GM12878 (cell line): ENCODE measurements at regions not wholly inside any gene's neighbourhood (a gene's known extent, or its start where the extent isn't known, plus 50 kb on each side); places are given as distances from the start of the nearest gene placed in this dataset.

Source experiments
- ATAC-seq: fragments of 200-7000 bp; cut with Tn5 transposase; 3 replicates; pipeline ENCODE4 v1.9.1; 2020; ENCODE audit warnings: mild to moderate bottlenecking, moderate library complexity
- BruUV-seq: library from RNA; stranded (reverse); fragments of 400-500 nt; replicated peaks from 2 replicates; lab custom pipeline; 2021; lab: Mats Ljungman, UMichigan
- CTCF ChIA-PET: fragments of 300-600 bp; sonication (Branson Sonifier 250); formaldehyde crosslinking; extraction: SDS; loops from one replicate; lab custom pipeline; 2021; ENCODE audit warnings: inconsistent platforms; lab: Yijun Ruan, JAX
- POLR2A ChIA-PET: fragments of 350-600 bp; formaldehyde crosslinking; extraction: SDS; loops from one replicate; lab custom pipeline; 2021; ENCODE audit warnings: inconsistent platforms; lab: Charles Lee
- RAD21 ChIA-PET: fragments of 300-600 bp; sonication (Branson Sonifier 250); formaldehyde crosslinking; loops from one replicate; lab custom pipeline; 2023; ENCODE audit warnings: antibody characterized with exemption; ENCODE audit not compliant: unreplicated experiment; lab: Charles Lee
- SMC1A ChIA-PET: fragments of 300-600 bp; sonication (Branson Sonifier 250); formaldehyde crosslinking; loops from one replicate; lab custom pipeline; 2023; ENCODE audit not compliant: unreplicated experiment, uncharacterized antibody; lab: Charles Lee
- DNase-seq: peaks from one replicate; pipeline ENCODE4 v3.0.0-alpha.2; 2011; ENCODE audit warnings: low read depth, low spot score
- FAIRE-seq: peaks from 3 replicates; lab custom pipeline; 2011; peaks lifted over from hg19 to GRCh38; lab: Jason Lieb, UNC
- H2AFZ ChIP-seq: 2 replicates; pipeline ENCODE4 v1.6.0; 2011; ENCODE audit warnings: low read depth, low read length, control low read depth; ENCODE audit not compliant: control insufficient read depth
- H3K27ac ChIP-seq: 2 replicates; pipeline ENCODE4 v1.5.1; 2011; ENCODE audit warnings: control low read depth; ENCODE audit not compliant: control insufficient read depth, insufficient read depth
- H3K27me3 ChIP-seq, 2 experiments: replicated peaks in 1 of 2; 2 replicates each; pipeline versions ENCODE4 v1.6.0 to v1.6.1; 2011; ENCODE audit warnings: low read length in 1 of 2; ENCODE audit not compliant: control insufficient read depth in 2 of 2, insufficient read depth in 2 of 2
- H3K36me3 ChIP-seq, 2 experiments: 2 replicates each; pipeline ENCODE4 v1.5.1; 2011; ENCODE audit warnings: low read length in 1 of 2; ENCODE audit not compliant: control insufficient read depth in 2 of 2, insufficient read depth in 2 of 2
- H3K4me1 ChIP-seq: 2 replicates; pipeline ENCODE4 v1.6.1; 2011; ENCODE audit warnings: mild to moderate bottlenecking, low read length, moderate library complexity, mixed read lengths; ENCODE audit not compliant: control insufficient read depth, insufficient read depth
- H3K4me2 ChIP-seq: 2 replicates; pipeline ENCODE4 v1.6.0; 2011; ENCODE audit warnings: control low read depth; ENCODE audit not compliant: control insufficient read depth, insufficient read depth
- H3K4me3 ChIP-seq: fragments of 200-600 bp; sonication (generic); 2 replicates; pipeline ENCODE4 v1.5.1; 2016
- H3K79me2 ChIP-seq: 2 replicates; pipeline ENCODE4 v1.6.0; 2011; ENCODE audit warnings: low read length; ENCODE audit not compliant: control insufficient read depth, insufficient read depth
- H3K9ac ChIP-seq: 2 replicates; pipeline ENCODE4 v1.8.0; 2011; ENCODE audit warnings: low read length, control low read depth, mixed read lengths; ENCODE audit not compliant: control insufficient read depth, insufficient read depth
- H3K9me3 ChIP-seq: replicated peaks from 3 replicates; pipeline ENCODE4 v1.5.1; 2011; ENCODE audit warnings: mild to moderate bottlenecking, low read length; ENCODE audit not compliant: control insufficient read depth, insufficient read depth
- H4K20me1 ChIP-seq: 2 replicates; pipeline ENCODE4 v1.6.0; 2011; ENCODE audit not compliant: control insufficient read depth, insufficient read depth
- BACH1 ChIP-seq: fragments of 450-650 bp; IDR thresholded peaks from 2 replicates; pipeline ENCODE4 v1.6.1; 2017; ENCODE audit warnings: mild to moderate bottlenecking, borderline replicate concordance
- GATAD2B ChIP-seq: fragments of 450-650 bp; conservative IDR thresholded peaks from 2 replicates; pipeline ENCODE4 v1.6.1; 2017; ENCODE audit warnings: low read depth, mild to moderate bottlenecking, moderate library complexity
- IKZF1 ChIP-seq: fragments of 450-650 bp; conservative IDR thresholded peaks from 2 replicates; pipeline ENCODE4 v1.6.1; 2017; ENCODE audit warnings: antibody characterized with exemption, mild to moderate bottlenecking
- JUNB ChIP-seq: IDR thresholded peaks from 2 replicates; pipeline ENCODE4 v1.6.1; 2016; ENCODE audit warnings: antibody characterized with exemption, mild to moderate bottlenecking
- MTA3 ChIP-seq: IDR thresholded peaks from 2 replicates; pipeline ENCODE4 v1.6.1; 2012; ENCODE audit warnings: low read length, inconsistent platforms, borderline replicate concordance
- SMARCA5 ChIP-seq: fragments of 450-650 bp; IDR thresholded peaks from 2 replicates; pipeline ENCODE4 v1.6.1; 2017; ENCODE audit warnings: mild to moderate bottlenecking
- TAF1 ChIP-seq: IDR thresholded peaks from 2 replicates; pipeline ENCODE4 v1.6.1; 2011; ENCODE audit warnings: mild to moderate bottlenecking, low read depth, low read length, borderline replicate concordance
- TCF12 ChIP-seq: IDR thresholded peaks from 2 replicates; pipeline ENCODE4 v1.6.1; 2011; ENCODE audit warnings: low read depth, mild to moderate bottlenecking, low read length
- WGBS: methylation state at CpG from one replicate; pipeline ENCODE4 v1.1.6; 2016; ENCODE audit warnings: low lambda C conversion rate; ENCODE audit not compliant: insufficient replicate concordance, insufficient coverage; ENCODE audit errors: missing lambda C conversion rate; 5-methylcytosine and 5-hydroxymethylcytosine counted together
- in situ Hi-C: fragments of 300-500 bp; cut with MboI; formaldehyde crosslinking; loops from 9 replicates; pipeline ENCODE4 v1.14.3; 2018; ENCODE audit warnings: mixed read lengths
- intact Hi-C: fragments of 100-400 bp; cut with micrococcal nuclease; formaldehyde crosslinking; loops from one replicate; pipeline ENCODE4 v1.14.2; 2022; ENCODE audit not compliant: unreplicated experiment
- TF ChIP-seq, protein P1 (sequence below): fragments of 450-650 bp; IDR thresholded peaks from 2 replicates; pipeline ENCODE4 v1.6.1; 2017; ENCODE audit warnings: borderline replicate concordance
- TF ChIP-seq, protein P2 (sequence below): IDR thresholded peaks from 2 replicates; pipeline ENCODE4 v1.6.1; 2011; ENCODE audit warnings: borderline replicate concordance, low read depth, mild to moderate bottlenecking, moderate library complexity, mixed read lengths, low read length; ENCODE audit not compliant: insufficient read depth; ENCODE audit errors: extremely low read length

DNA sequence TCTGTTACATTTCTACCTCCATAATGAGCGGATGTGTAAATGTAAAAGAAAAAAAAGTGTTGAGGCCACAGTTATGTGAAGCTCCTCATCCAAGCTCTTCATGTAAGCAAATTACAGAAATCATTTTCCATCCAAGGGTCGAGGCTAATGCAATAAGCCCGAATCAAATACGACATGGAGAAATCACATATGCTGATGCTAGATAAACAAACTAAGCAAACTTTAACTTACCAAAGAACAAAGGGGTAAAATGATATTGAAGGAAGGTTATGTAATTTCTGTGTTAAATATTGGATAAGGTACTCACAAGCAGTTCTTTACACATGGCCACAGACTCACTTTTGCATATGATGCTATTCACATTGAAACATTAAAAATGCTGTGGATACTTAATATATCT, 310.2 kb upstream of the ID2 start:
- FAIRE-seq (no peak), DNase-seq (no peak), ATAC-seq (no peak)
- H4K20me1 ChIP-seq: no peaks in the 10 kb centered on the region
- intact Hi-C loops: no loop called here
- TF ChIP-seq SMARCA5 (no peak), TCF12 (no peak), JUNB (no peak)
- no peak overlapping the region for H3K27ac ChIP-seq
- no peak overlapping the region for H3K4me3 ChIP-seq
- no peak overlapping the region for H2AFZ ChIP-seq
- H3K4me1 ChIP-seq: peaks cover 9% of the 10 kb centered on the region
- H3K27me3 ChIP-seq: no peaks in the 10 kb centered on the region
- BruUV-seq: no TSS peak
- no peaks in the 10 kb centered on the region for H3K79me2 ChIP-seq
- ChIA-PET CTCF (no interaction called here), SMC1A (no interaction called here), POLR2A (no interaction called here), RAD21 (no interaction called here)
- peaks cover 5% of the 10 kb centered on the region; the same call in 2 of the 3 replicates for H3K9me3 ChIP-seq
- no peaks in the 10 kb centered on the region for H3K36me3 ChIP-seq
- H3K9ac ChIP-seq: no peak overlapping the region
- in situ Hi-C loops: no loop called here
- H3K4me2 ChIP-seq: no peak overlapping the region
- WGBS: 71% methylated on average over 4 of the region's 4 CpGs

DNA sequence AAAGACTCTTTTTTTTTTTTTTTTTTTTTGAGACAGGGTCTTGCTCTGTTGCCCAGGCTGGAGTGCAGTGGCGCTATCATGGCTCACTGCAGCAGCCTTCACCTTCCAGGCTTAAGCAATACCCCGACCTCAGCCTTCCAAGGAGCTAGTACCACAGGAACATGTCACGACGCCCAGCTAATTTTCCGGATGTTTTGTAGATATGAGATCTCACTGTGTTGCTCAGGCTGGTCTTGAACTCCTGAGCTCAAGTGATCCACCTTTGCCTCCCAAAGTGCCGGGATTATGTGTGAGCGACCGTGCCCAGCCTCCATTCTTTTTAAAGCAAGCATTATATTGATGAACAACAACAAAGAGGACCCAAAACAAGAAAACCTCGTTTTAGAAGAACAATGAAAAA, 307.1 kb upstream of the ID2 start:
- Histone ChIP-seq H3K9ac (no peak overlapping the region), H3K4me2 (no peak overlapping the region), H3K36me3 (no peaks in the 10 kb centered on the region), H3K4me3 (no peak overlapping the region), H3K9me3 (peaks cover 5% of the 10 kb centered on the region; the same call in 2 of the 3 replicates), H4K20me1 (no peaks in the 10 kb centered on the region), H3K4me1 (peaks cover 22% of the 10 kb centered on the region), H2AFZ (no peak overlapping the region), H3K27ac (no peak overlapping the region), H3K79me2 (no peaks in the 10 kb centered on the region), H3K27me3 (no peaks in the 10 kb centered on the region)
- ChIA-PET CTCF (interaction anchor here (1.2 kb wide), 1 partner anchor 29 kb away, joined by 5 read pairs; no protein-coding TSS in a partner anchor), POLR2A (interaction anchor here (0.7 to 1.1 kb wide), 2 partner anchors 11 to 13 kb away, joined by 3 read pairs; no protein-coding TSS in a partner anchor), RAD21 (no interaction called here), SMC1A (interaction anchor here (0.6 to 1.8 kb wide), 8 partner anchors 11 to 121 kb away, joined by 3 to 6 read pairs (median 3); no protein-coding TSS in a partner anchor)
- BruUV-seq: no TSS peak
- in situ Hi-C loops: no loop called here
- DNase-seq (no peak), FAIRE-seq (no peak), ATAC-seq (no peak)
- TF ChIP-seq, protein P1, sequence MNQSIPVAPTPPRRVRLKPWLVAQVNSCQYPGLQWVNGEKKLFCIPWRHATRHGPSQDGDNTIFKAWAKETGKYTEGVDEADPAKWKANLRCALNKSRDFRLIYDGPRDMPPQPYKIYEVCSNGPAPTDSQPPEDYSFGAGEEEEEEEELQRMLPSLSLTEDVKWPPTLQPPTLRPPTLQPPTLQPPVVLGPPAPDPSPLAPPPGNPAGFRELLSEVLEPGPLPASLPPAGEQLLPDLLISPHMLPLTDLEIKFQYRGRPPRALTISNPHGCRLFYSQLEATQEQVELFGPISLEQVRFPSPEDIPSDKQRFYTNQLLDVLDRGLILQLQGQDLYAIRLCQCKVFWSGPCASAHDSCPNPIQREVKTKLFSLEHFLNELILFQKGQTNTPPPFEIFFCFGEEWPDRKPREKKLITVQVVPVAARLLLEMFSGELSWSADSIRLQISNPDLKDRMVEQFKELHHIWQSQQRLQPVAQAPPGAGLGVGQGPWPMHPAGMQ: no peak
- no peak for TF ChIP-seq IKZF1
- TF ChIP-seq, protein P2, sequence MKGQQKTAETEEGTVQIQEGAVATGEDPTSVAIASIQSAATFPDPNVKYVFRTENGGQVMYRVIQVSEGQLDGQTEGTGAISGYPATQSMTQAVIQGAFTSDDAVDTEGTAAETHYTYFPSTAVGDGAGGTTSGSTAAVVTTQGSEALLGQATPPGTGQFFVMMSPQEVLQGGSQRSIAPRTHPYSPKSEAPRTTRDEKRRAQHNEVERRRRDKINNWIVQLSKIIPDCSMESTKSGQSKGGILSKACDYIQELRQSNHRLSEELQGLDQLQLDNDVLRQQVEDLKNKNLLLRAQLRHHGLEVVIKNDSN: no peak
- TF ChIP-seq GATAD2B: no peak
- no peak for TF ChIP-seq TAF1
- no peak for TF ChIP-seq BACH1
- TF ChIP-seq MTA3: no peak
- intact Hi-C loops: loop anchor here (5.0 kb wide), 1 partner anchor 72 kb away; no protein-coding TSS in a partner anchor
- 68% methylated on average over 9 of the region's 9 CpGs for WGBS
